Transverse colon (tissue), 4 donors: ENCODE measurements at regions not wholly inside any gene's neighbourhood (a gene's known extent, or its start where the extent isn't known, plus 50 kb on each side); places are given as distances from the start of the nearest gene placed in this dataset.

ENCODE experiments used
- DNase-seq: peaks from one replicate; pipeline ENCODE4 v3.0.0-alpha.2; 2019
- H3K27ac ChIP-seq, 4 donors: fragments of 200-600 bp; sonication (generic); 2 replicates each; pipeline ENCODE4 v1.5.1; 2016 to 2018; ENCODE audit warnings: inconsistent platforms in 4 of 4
- H3K27me3 ChIP-seq: fragments of 200-600 bp; sonication (generic); 2 replicates; pipeline ENCODE4 v1.5.1; 2017; ENCODE audit warnings: inconsistent platforms
- H3K36me3 ChIP-seq, 4 donors: fragments of 200-600 bp; sonication (generic); 2 replicates each; pipeline ENCODE4 v1.5.1; 2017 to 2019; ENCODE audit warnings: inconsistent platforms in 4 of 4
- H3K4me1 ChIP-seq, 4 donors: fragments of 200-600 bp; sonication (generic); 2 replicates each; pipeline ENCODE4 v1.5.1; 2017 to 2020; ENCODE audit warnings: inconsistent platforms in 4 of 4
- H3K4me3 ChIP-seq, 4 donors: fragments of 200-600 bp; sonication (generic); 1 replicate in 1 of 4; 2 replicates in 3 of 4; pipeline versions ENCODE4 v1.5.1 to v1.6.1; 2017 to 2019; ENCODE audit warnings: inconsistent platforms in 4 of 4
- H3K9me3 ChIP-seq, 2 donors: fragments of 200-600 bp; sonication (generic); 2 replicates each; pipeline ENCODE4 v1.5.1; 2017 to 2019; ENCODE audit warnings: inconsistent platforms in 2 of 2
- EP300 ChIP-seq: sonication (generic); formaldehyde crosslinking; IDR thresholded peaks from one replicate; pipeline ENCODE4 v1.6.1; 2017; ENCODE audit warnings: antibody characterized with exemption, low read depth
- POLR2A ChIP-seq: fragments of 450-650 bp; IDR thresholded peaks from one replicate; pipeline ENCODE4 v1.6.1; 2016; ENCODE audit warnings: antibody characterized with exemption, mild to moderate bottlenecking, moderate library complexity
- POLR2AphosphoS5 ChIP-seq, 3 donors: sonication (generic); formaldehyde crosslinking; IDR thresholded peaks; one replicate each; pipeline ENCODE4 v1.6.1; 2016; ENCODE audit warnings: antibody characterized with exemption in 3 of 3
- WGBS, 2 donors: methylation state at CpG; one replicate each; pipeline ENCODE4 v1.1.5; 2018; ENCODE audit warnings: low coverage in 1 of 2; 5-methylcytosine and 5-hydroxymethylcytosine counted together
- in situ Hi-C, 4 donors: fragments of 200-750 bp; cut with MboI; loops; one replicate each; pipeline versions ENCODE4 v1.15.0 to v1.15.1; 2017; ENCODE audit warnings: low sequenced_read_pairs in 3 of 4, low pct_ligation_motif_present in 1 of 4, low pct_unique_long_range_greater_than_20kb in 1 of 4
- intact Hi-C: fragments of 100-400 bp; cut with DNase I; formaldehyde crosslinking; loops from one replicate; pipeline ENCODE4 v1.15.1; 2023; ENCODE audit warnings: low total_unique reads
- TF ChIP-seq, protein P1 (sequence below), 5 experiments: fragments of 200-600 bp in 3 of 5; fragments of 450-650 bp in 2 of 5; sonication (generic) in 3 of 5; IDR thresholded peaks; 1 replicate in 2 of 5; 2 replicates in 3 of 5; pipeline ENCODE4 v1.5.1; 2016 to 2017; ENCODE audit warnings: antibody characterized with exemption in 5 of 5, inconsistent platforms in 3 of 5, mild to moderate bottlenecking in 2 of 5, moderate library complexity in 1 of 5

DNA sequence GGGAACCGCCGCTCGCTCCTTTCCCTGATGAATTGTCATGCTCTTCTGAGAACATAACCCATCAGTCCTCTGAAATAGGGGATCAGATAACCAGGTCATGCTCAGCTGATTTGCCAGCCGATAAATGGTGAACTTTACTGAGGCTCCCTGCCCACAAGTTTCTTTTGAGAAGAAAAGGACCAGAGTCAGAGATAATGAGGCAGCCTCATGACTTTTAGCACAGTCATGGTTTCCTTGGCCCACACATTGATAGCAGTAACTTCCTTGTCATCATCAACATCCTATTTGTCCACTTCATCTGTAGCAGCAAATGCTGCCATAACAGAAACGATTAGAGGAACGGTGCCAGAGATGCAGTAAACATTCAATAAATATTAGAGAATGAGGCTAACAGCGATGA is 509.0 kb downstream of the GATA3 start:
- no peak overlapping the region for H3K4me3 ChIP-seq
- WGBS, 2 donors = 80 to 81% methylated on average over 1 to 7 of the region's 7 CpGs
- no peak overlapping the region for H3K27ac ChIP-seq
- H3K4me1 ChIP-seq = no peaks in the 10 kb centered on the region
- TF ChIP-seq, protein P1, sequence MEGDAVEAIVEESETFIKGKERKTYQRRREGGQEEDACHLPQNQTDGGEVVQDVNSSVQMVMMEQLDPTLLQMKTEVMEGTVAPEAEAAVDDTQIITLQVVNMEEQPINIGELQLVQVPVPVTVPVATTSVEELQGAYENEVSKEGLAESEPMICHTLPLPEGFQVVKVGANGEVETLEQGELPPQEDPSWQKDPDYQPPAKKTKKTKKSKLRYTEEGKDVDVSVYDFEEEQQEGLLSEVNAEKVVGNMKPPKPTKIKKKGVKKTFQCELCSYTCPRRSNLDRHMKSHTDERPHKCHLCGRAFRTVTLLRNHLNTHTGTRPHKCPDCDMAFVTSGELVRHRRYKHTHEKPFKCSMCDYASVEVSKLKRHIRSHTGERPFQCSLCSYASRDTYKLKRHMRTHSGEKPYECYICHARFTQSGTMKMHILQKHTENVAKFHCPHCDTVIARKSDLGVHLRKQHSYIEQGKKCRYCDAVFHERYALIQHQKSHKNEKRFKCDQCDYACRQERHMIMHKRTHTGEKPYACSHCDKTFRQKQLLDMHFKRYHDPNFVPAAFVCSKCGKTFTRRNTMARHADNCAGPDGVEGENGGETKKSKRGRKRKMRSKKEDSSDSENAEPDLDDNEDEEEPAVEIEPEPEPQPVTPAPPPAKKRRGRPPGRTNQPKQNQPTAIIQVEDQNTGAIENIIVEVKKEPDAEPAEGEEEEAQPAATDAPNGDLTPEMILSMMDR (IDR thresholded peaks at IDR 0.05) = no peak
- TF ChIP-seq POLR2A (no peak), EP300 (no peak), POLR2AphosphoS5 (IDR thresholded peaks at IDR 0.05) (no peak)
- in situ Hi-C loops (no loop called here), intact Hi-C loops (no loop called here)
- DNase-seq = no peak
- H3K9me3 ChIP-seq = no peaks in the 10 kb centered on the region
- H3K27me3 ChIP-seq = no peaks in the 10 kb centered on the region
- no peaks in the 10 kb centered on the region for H3K36me3 ChIP-seq

DNA sequence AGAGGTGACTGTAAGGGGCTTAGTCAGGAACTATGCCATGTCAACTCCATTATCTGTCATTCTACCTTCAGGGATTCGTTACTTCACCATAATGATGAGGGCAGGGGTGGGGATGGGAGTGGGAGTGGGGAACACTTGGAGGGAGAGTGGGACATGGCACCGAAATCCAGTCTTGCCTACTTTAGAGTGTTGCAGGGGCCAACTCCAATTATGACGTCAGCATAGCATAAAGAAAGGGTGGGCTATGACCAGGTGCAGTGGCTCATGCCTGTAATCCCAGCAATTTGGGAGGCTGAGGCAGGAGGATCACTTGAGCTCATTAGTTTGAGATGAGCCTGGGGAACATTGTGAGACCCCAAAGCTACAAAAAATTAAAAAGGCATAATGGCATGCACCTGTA is 512.2 kb downstream of the GATA3 start:
- intact Hi-C loops (no loop called here), in situ Hi-C loops (no loop called here)
- no peak for DNase-seq
- H3K27me3 ChIP-seq = no peaks in the 10 kb centered on the region
- H3K36me3 ChIP-seq = no peaks in the 10 kb centered on the region
- no peak overlapping the region for H3K4me3 ChIP-seq
- no peak overlapping the region for H3K27ac ChIP-seq
- WGBS, 2 donors = 79% methylated on average over 3 of the region's 3 CpGs; no CpG with 5 or more reads in 1 of the 2 donors
- no peaks in the 10 kb centered on the region for H3K4me1 ChIP-seq
- TF ChIP-seq POLR2A (no peak), POLR2AphosphoS5 (IDR thresholded peaks at IDR 0.05) (no peak), EP300 (no peak)
- TF ChIP-seq, protein P1 (IDR thresholded peaks at IDR 0.05) = no peak
- no peaks in the 10 kb centered on the region for H3K9me3 ChIP-seq

DNA sequence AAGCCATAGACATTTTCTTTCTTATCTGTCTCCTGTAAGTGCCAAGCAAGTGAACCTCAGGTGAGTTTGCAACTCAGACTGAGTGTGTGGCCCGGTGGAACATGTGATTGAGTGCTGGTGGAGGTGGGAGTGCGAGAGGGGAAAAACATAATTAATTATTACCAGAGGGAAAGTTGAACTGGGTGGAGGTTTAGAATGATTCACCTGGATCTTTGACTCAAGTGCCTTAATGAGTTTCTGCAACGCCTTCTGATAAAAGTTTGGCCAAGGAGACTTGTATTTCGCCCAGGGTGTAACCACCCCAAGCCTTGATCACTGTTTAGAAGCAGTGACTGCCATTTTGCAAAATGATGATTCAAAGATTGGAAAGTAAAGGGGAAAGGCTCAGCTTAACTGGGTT is 513.9 kb downstream of the GATA3 start:
- DNase-seq = no peak
- H3K27ac ChIP-seq = no peak overlapping the region
- H3K4me1 ChIP-seq = no peaks in the 10 kb centered on the region
- no peaks in the 10 kb centered on the region for H3K27me3 ChIP-seq
- no peaks in the 10 kb centered on the region for H3K36me3 ChIP-seq
- in situ Hi-C loops (no loop called here), intact Hi-C loops (no loop called here)
- no peaks in the 10 kb centered on the region for H3K9me3 ChIP-seq
- no peak for TF ChIP-seq EP300
- TF ChIP-seq, protein P1 (IDR thresholded peaks at IDR 0.05) = no peak
- no peak for TF ChIP-seq POLR2A
- no peak for TF ChIP-seq POLR2AphosphoS5 (IDR thresholded peaks at IDR 0.05)
- 49 to 78% methylated on average over 1 to 4 of the region's 4 CpGs for WGBS, 2 donors
- no peak overlapping the region for H3K4me3 ChIP-seq

DNA sequence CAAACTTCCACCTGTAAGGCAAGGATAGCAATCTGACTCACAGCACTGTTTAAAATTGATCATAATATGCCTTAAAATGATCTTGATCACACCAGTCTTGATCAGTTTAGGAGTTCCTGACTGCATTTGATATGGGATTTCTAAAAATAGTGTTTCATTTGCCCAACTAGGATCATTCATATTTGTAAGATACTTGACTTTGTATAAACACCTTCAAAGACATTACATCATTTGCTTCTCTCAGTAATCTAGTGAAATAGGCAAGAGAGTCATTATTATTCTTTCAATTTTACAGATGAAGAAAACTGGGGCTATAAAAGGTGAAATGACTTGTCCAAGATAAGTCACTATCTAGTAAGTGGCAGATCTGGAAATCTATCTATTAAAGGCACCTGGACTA is 521.1 kb downstream of the GATA3 start:
- H3K27ac ChIP-seq = no peak overlapping the region
- H3K9me3 ChIP-seq = no peaks in the 10 kb centered on the region
- in situ Hi-C loops = no loop called here
- intact Hi-C loops = no loop called here
- TF ChIP-seq POLR2A (no peak), EP300 (no peak), POLR2AphosphoS5 (IDR thresholded peaks at IDR 0.05) (no peak)
- TF ChIP-seq, protein P1 (IDR thresholded peaks at IDR 0.05) = no peak
- no peaks in the 10 kb centered on the region for H3K27me3 ChIP-seq
- H3K36me3 ChIP-seq = no peaks in the 10 kb centered on the region
- H3K4me3 ChIP-seq = no peak overlapping the region
- no peak for DNase-seq
- no peaks in the 10 kb centered on the region for H3K4me1 ChIP-seq
